ENCODE measurements at regions not wholly inside any gene's neighbourhood (a gene's known extent, or its start where the extent isn't known, plus 50 kb on each side); places are given as distances from the start of the nearest gene placed in this dataset.

DNA sequence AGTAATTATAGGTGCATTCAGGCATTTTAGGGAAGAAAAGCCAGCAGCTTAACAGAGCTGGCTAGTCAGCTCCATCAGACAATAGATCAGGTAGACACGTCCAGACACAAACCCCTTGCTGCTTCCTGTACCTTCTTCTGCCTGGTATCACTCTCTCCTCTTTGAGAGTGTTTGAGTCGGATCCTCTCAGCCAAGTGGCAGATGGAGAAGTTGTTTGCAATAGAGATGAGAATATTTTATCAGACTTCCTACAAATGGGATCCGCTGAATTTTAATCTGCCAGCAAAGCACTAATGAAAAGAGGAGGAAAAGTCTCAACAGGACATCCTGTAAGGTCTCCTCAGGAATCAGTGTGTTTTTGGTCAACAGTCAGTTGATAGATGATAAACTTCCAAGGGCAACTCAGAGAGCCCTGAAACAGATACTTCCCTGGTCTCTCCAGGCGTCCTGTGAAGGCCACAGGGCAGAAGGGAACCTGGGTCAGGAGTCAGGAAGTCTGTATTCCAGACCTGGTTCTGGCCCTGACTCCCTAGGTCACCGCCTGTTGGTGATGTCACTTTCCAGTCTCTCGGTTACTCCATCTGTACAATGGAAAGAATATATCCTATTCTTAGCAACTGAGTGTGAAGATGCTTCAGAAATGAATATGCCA, 62.1 kb upstream of the PROX1 start:
- DNase-seq (ENCODE audit: low read depth in 2 of 2, low spot score in 1 of 2): no peak

DNA sequence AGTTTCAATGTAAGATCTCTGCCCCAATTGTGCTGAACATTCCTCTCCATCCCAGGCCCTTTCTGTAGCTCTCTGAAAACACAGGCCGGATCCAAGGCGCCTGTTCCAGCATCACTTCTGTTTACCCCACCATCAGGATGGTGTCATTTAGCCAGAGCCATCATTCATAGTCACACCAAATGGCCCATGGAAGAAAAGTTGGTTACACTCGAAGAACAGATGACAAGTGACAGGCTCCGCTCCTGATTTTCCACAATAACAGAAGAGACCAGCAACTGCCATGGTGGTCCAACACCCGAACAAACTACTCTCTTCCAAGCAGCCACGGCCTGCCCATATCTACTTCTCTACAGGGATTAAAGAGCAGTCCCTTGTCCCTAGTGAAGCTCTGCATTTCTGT, 59.9 kb upstream of the PROX1 start:
- DNase-seq (ENCODE audit: low read depth in 2 of 2, low spot score in 1 of 2): no peak

DNA sequence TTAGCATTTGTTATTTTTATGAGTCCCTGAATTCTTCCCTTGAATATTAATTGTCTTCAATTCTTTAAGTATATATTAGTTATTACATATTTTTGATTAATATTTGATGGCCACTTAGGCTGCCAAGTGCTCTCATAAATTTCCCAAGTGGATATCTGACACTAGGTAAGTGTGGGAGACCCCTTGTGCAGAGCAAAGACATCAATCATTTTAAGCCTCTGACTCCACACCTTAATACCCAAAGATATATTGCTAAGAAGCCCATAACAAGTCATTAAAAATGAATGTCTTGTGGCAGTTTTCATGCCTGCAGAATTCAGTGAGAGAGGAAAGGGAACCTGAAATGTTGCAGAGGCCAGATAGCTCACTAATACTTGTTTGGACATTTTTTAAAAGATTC, 58.4 kb upstream of the PROX1 start:
- DNase-seq (ENCODE audit: low read depth in 2 of 2, low spot score in 1 of 2): no peak

DNA sequence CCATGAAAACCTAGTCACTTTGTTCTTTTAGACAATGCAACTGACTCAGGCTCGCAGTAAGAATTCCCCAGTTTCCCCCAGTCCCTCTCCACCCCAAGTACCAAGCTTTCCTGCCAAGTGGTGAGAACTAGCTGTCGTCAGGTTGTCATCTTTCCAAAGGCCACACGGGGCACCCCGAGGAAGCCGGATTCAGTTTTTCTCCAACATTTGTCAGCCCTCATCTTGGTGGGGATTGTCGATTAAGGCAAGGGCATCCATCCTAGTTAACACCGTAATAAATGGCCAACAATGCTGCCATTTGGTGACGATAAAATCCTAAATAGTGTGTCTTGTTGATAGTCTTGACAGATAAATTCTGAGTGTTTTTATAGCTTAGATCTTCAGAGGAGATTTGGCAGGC, 55.9 kb upstream of the PROX1 start:
- no peak for DNase-seq (ENCODE audit: low read depth in 2 of 2, low spot score in 1 of 2)

DNA sequence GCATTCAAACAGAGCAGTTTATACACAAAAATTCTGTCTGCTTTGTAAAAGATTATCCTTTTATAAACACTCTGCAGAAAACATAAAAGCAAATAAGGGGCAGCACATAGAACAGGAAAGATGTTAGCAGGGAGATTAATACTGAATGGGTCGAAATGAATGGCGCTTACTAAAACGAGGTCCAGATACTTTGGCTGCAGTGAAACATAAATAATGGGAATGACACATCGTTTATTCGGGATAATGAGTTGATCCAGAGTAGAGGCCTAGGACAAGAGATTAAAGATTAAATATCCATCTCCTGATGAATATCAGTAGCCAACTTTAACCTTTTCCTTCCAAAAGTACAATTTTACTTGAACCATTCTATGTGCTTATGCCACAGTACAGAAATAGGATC, 54.4 kb upstream of the PROX1 start:
- DNase-seq (ENCODE audit: low read depth in 2 of 2, low spot score in 1 of 2): no peak

DNA sequence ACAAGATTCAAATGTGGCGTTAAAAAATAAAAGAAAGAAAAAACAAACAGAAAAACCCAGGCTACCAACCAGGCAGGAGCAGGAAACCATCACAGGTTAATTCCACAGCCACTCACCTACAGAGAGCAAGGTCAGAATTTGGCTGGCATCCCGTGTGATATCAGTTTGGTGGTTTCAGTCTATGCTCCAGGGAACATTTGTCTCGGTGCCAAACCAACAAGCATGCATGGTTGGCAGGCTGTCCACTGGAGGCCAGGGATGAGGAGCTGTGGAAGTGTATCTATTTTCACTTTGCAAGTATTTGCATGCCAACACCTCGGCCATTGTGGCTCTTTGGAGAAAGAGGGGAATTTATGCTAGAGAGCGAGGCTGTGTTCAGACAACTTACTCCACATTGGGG, 53.1 kb upstream of the PROX1 start:
- DNase-seq (ENCODE audit: low read depth in 2 of 2, low spot score in 1 of 2): no peak

DNA sequence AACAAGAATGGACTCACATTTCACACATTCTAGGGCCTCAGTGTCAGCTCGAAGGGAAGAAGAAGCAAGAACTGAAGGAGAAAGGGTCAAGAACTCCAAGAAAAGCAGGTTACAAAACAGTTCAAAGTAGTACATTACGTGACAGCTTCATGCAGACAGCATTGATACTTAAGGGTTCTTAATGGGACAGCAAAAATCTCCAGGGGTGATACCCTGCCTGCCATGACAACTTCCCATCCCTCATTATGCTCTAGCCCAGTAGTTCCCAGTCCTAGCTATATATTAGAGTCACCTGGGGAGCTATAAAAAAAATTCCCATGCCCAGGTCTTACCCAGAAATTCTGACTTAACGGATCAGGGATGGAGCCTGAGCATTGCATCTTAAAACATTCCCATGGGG, 51.2 kb upstream of the PROX1 start:
- DNase-seq (ENCODE audit: low read depth in 2 of 2, low spot score in 1 of 2): no peak
